Parathyroid adenoma (tissue), 2 donors: ENCODE measurements at regions not wholly inside any gene's neighbourhood (a gene's known extent, or its start where the extent isn't known, plus 50 kb on each side); places are given as distances from the start of the nearest gene placed in this dataset.
"Not testable (repeated sequence)": the region's sequence is repeated elsewhere in the genome, so short reads cannot be mapped to it uniquely, and the experiment has no call there.

Experiments used
- H2AFZ ChIP-seq: fragments of 300-600 bp; sonication (generic); one replicate; pipeline ENCODE4 v1.7.0; 2017; ENCODE audit warnings: antibody characterized with exemption, mild to moderate bottlenecking
- H3K27ac ChIP-seq: fragments of 300-600 bp; sonication (generic); one replicate; pipeline ENCODE4 v1.7.0; 2017
- H3K27me3 ChIP-seq: fragments of 300-600 bp; sonication (generic); one replicate; pipeline ENCODE4 v1.7.0; 2017; ENCODE audit warnings: low read length; ENCODE audit not compliant: control insufficient read depth, insufficient read depth
- H3K36me3 ChIP-seq: fragments of 300-600 bp; sonication (generic); one replicate; pipeline ENCODE4 v1.7.0; 2017; ENCODE audit warnings: low read length; ENCODE audit not compliant: control insufficient read depth, insufficient read depth
- H3K4me1 ChIP-seq: fragments of 300-600 bp; sonication (generic); one replicate; pipeline ENCODE4 v1.7.0; 2017; ENCODE audit warnings: control low read depth
- H3K4me2 ChIP-seq: fragments of 300-600 bp; sonication (generic); one replicate; pipeline ENCODE4 v1.7.0; 2017; ENCODE audit warnings: low read length
- H3K4me3 ChIP-seq: fragments of 300-600 bp; sonication (generic); one replicate; pipeline ENCODE4 v1.7.0; 2017; ENCODE audit warnings: low read depth, low read length
- H3K79me2 ChIP-seq: fragments of 300-600 bp; sonication (generic); one replicate; pipeline ENCODE4 v1.7.0; 2017; ENCODE audit warnings: control low read depth
- H3K9ac ChIP-seq: fragments of 300-600 bp; sonication (generic); one replicate; pipeline ENCODE4 v1.7.0; 2017; ENCODE audit warnings: mild to moderate bottlenecking
- H3K9me3 ChIP-seq: fragments of 300-600 bp; sonication (generic); one replicate; pipeline ENCODE4 v1.7.0; 2017; ENCODE audit warnings: low read length; ENCODE audit not compliant: control insufficient read depth
- CTCF ChIP-seq: fragments of 300-600 bp; sonication (generic); IDR thresholded peaks from one replicate; pipeline ENCODE4 v1.7.0; 2017; ENCODE audit warnings: antibody characterized with exemption, mild to moderate bottlenecking
- donor health status: primary hyperparathyroidism.

GRCh38 chr16:29304251-29304650 lies 102.3 kb downstream of the NPIPB11 start:
- no peaks in the 10 kb centered on the region for H3K27me3 ChIP-seq
- peaks cover 4% of the 10 kb centered on the region for H3K4me1 ChIP-seq
- no peaks in the 10 kb centered on the region for H3K36me3 ChIP-seq
- H3K4me3 ChIP-seq, result no peak overlapping the region
- no peak overlapping the region for H2AFZ ChIP-seq
- no peaks in the 10 kb centered on the region for H3K9me3 ChIP-seq
- H3K27ac ChIP-seq, result no peak overlapping the region
- H3K79me2 ChIP-seq, result no peaks in the 10 kb centered on the region
- no peak for TF ChIP-seq CTCF
- H3K4me2 ChIP-seq, result no peak overlapping the region
- H3K9ac ChIP-seq, result no peak overlapping the region

GRCh38 chr16:29303520-29303919 lies 103.0 kb downstream of the NPIPB11 start:
- Histone ChIP-seq H3K27me3 (no peaks in the 10 kb centered on the region), H3K9me3 (no peaks in the 10 kb centered on the region), H3K27ac (no peak overlapping the region), H3K4me1 (peaks cover 4% of the 10 kb centered on the region), H2AFZ (no peak overlapping the region), H3K36me3 (no peaks in the 10 kb centered on the region), H3K79me2 (no peaks in the 10 kb centered on the region), H3K9ac (no peak overlapping the region), H3K4me3 (no peak overlapping the region), H3K4me2 (no peak overlapping the region)
- TF ChIP-seq CTCF, result no peak

DNA sequence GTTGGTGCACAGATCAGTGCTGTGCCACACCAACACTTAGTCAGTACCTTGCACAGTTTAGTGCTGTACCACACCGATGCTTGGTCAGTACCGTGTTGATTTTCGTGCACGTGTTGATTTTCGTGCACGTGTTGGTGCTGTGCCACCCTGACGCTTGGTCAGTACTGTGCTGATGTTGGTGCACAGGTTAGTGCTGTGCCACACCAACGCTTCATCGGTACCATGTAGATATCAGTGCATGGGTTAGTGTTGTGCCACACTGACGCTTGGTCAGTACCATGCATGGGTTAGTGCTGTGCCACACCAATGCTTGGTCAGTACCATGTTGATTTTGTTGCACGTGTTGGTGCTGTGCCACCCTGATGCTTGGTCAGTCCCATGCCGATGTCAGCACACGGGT lies 103.5 kb downstream of the NPIPB11 start:
- Histone ChIP-seq H3K27me3 (no peaks in the 10 kb centered on the region), H3K4me2 (no peak overlapping the region), H3K79me2 (no peaks in the 10 kb centered on the region), H2AFZ (no peak overlapping the region), H3K27ac (no peak overlapping the region), H3K4me3 (no peak overlapping the region), H3K9me3 (no peaks in the 10 kb centered on the region), H3K4me1 (peaks cover 4% of the 10 kb centered on the region), H3K9ac (no peak overlapping the region), H3K36me3 (no peaks in the 10 kb centered on the region)
- TF ChIP-seq CTCF, result no peak

GRCh38 chr16:29302433-29302832 lies 104.1 kb downstream of the NPIPB11 start:
- not testable (repeated sequence) for H3K36me3 ChIP-seq, H3K27ac ChIP-seq

DNA sequence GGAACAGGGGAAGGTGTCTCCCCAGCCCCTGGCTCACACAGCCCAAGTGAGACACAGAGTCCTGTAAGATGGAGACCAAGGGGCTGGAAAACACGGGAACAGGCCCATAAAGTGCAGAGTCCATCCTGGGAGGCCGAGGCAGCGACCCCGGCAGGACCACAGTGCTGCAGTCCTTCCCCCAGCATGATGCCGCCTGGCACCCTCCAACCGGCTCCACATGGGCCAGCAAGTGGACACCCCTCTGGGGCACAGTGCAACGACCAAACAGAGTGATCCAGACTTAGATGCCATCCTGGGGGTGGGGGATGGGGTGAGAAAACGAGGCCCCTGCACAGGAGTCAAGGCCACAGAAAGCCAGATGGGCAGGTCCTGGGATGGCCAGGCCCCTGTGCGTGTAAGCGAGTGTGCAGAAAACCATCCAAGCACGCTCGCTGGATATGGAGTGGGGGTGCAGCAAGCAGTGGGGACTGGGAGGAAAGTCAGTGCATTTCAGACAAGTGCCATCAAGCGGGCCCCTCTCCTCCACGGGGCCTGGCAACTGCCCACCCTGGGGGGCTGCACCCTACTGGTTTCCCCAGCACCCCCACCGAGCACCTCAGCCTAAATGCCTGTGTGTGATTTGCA lies 104.7 kb downstream of the NPIPB11 start:
- H3K36me3 ChIP-seq, H3K4me1 ChIP-seq, H2AFZ ChIP-seq, H3K27ac ChIP-seq, H3K4me3 ChIP-seq, H3K27me3 ChIP-seq, H3K9me3 ChIP-seq, H3K9ac ChIP-seq, H3K4me2 ChIP-seq, H3K79me2 ChIP-seq: not testable (repeated sequence)

More at GRCh38 chr16:29302433-29302832, 104.1 kb downstream of the NPIPB11 start:
- not testable (repeated sequence) for H3K4me2 ChIP-seq, H3K4me1 ChIP-seq, H3K9me3 ChIP-seq, H2AFZ ChIP-seq, H3K79me2 ChIP-seq, H3K9ac ChIP-seq, H3K27me3 ChIP-seq, H3K4me3 ChIP-seq

- H3K4me1 ChIP-seq, H3K36me3 ChIP-seq, H3K79me2 ChIP-seq, H3K4me3 ChIP-seq, H3K27ac ChIP-seq, H3K27me3 ChIP-seq, H3K4me2 ChIP-seq, H3K9ac ChIP-seq, H3K9me3 ChIP-seq, H2AFZ ChIP-seq: not testable (repeated sequence)
Measured at GRCh38 chr16:29300541-29301535, 105.7 kb downstream of the NPIPB11 start.

- H2AFZ ChIP-seq, H3K4me3 ChIP-seq, H3K79me2 ChIP-seq: not testable (repeated sequence)
Measured at GRCh38 chr16:29300030-29300491, 106.5 kb downstream of the NPIPB11 start.

GRCh38 chr16:29298997-29299396 lies 107.5 kb downstream of the NPIPB11 start:
- not testable (repeated sequence) for H3K79me2 ChIP-seq, H3K9ac ChIP-seq, H3K36me3 ChIP-seq, H3K9me3 ChIP-seq, H3K27ac ChIP-seq, H3K4me2 ChIP-seq, H3K4me1 ChIP-seq, H2AFZ ChIP-seq, H3K4me3 ChIP-seq, H3K27me3 ChIP-seq

More at GRCh38 chr16:29300030-29300491, 106.5 kb downstream of the NPIPB11 start:
- H3K9ac ChIP-seq, H3K36me3 ChIP-seq, H3K4me2 ChIP-seq, H3K4me1 ChIP-seq, H3K9me3 ChIP-seq, H3K27me3 ChIP-seq, H3K27ac ChIP-seq: not testable (repeated sequence)
